Right atrium auricular region (tissue), 2 donors: ENCODE measurements at regions not wholly inside any gene's neighbourhood (a gene's known extent, or its start where the extent isn't known, plus 50 kb on each side); places are given as distances from the start of the nearest gene placed in this dataset.
"Not testable (repeated sequence)": the region's sequence is repeated elsewhere in the genome, so short reads cannot be mapped to it uniquely, and the experiment has no call there.

ENCODE experiments used
- DNase-seq: peaks from one replicate; pipeline ENCODE4 v3.0.0-alpha.2; 2019; ENCODE audit warnings: low spot score
- H3K27ac ChIP-seq, 2 donors: fragments of 200-600 bp; sonication (generic); 1 replicate in 1 of 2; 2 replicates in 1 of 2; pipeline ENCODE4 v1.5.1; 2016 to 2019
- H3K27me3 ChIP-seq, 2 donors: fragments of 200-600 bp; sonication (generic); one replicate each; pipeline versions ENCODE4 v1.5.1 to v1.6.0; 2017 to 2019
- H3K36me3 ChIP-seq: fragments of 200-600 bp; sonication (generic); one replicate; pipeline ENCODE4 v1.5.1; 2016
- H3K4me1 ChIP-seq, 2 donors: fragments of 200-600 bp; sonication (generic); one replicate each; pipeline versions ENCODE4 v1.5.1 to v1.6.0; 2017 to 2019
- H3K4me3 ChIP-seq, 2 donors: fragments of 200-600 bp; sonication (generic); 1 replicate in 1 of 2; 2 replicates in 1 of 2; pipeline ENCODE4 v1.5.1; 2017 to 2019; ENCODE audit warnings: mild to moderate bottlenecking in 1 of 2, moderate library complexity in 1 of 2
- H3K9me3 ChIP-seq, 2 donors: fragments of 200-600 bp; sonication (generic); one replicate each; pipeline ENCODE4 v1.5.1; 2019
- TF ChIP-seq, protein P1 (sequence below), 2 donors: fragments of 200-600 bp; sonication (generic); IDR thresholded peaks; one replicate each; pipeline ENCODE4 v1.5.1; 2019; ENCODE audit warnings: antibody characterized with exemption in 2 of 2

DNA sequence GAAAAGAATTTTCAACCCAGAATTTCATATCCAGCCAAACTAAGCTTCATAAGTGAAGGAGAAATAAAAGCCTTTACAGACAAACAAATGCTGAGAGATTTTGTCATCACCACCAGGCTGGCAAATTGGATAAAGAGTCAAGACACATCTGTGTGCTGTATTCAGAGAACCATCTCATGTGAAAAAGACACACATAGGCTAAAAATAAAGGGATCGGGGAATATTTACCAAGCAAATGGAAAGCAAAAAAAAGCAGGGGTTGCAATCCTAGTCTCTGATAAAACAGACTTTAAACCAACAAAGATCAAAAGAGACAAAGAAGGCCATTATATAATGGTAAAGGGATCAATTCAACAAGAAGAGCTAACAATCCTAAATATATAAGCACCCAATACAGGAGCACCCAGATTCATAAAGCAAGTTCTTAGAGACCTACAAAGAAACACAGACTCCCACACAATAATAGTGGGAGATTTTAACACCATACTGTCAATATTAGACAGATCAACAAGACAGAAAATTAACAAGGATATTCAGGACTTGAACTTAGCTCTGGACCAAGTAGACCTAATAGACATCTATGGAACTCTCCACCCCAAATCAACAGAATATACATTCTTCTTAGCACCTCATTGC lies 55.9 kb upstream of the ACSM6 start:
- not testable (repeated sequence) for H3K27ac ChIP-seq, H3K4me3 ChIP-seq, H3K9me3 ChIP-seq, H3K4me1 ChIP-seq, DNase-seq, H3K36me3 ChIP-seq, H3K27me3 ChIP-seq

DNA sequence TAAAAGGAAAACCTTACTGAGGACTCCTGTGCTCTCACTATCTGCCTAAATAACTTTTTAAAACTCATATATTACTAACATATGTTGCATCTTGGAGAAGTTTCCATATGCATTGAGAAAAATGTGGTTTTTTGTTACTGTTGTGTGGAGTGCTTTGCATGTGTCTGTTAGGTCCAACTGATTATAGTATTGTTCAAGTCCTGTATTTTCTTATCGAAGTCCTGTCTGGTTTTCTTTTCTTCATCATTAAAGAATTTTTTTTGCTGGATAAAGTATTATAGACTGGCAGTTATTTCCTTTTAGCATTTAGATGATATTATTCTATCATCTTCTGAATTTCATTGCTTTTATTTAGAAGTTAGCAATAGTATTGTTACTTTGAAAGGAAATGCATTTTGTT lies 59.5 kb upstream of the ACSM6 start:
- Histone ChIP-seq H3K27ac (no peak overlapping the region), H3K4me3 (no peak overlapping the region), H3K27me3 (no peaks in the 10 kb centered on the region)

DNA sequence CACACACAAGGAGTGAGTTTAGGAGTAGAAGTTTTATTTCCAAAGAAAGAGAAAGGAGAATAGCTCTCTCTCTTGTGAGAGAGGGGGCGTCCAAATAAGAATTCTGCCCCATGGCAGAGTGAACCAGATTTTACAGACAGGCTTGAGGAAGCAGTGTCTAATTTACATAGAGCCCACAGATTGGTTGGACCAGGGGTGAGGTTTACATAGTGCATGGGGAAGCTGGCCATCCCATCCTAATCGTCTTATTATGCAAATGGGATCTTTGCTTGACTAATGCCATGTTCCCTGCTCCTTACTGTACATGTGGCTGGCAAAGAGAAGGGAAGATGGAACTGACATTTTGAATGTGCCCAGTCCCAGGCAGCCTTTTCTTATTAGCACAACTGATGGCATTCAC lies 60.0 kb upstream of the ACSM6 start:
- DNase-seq = no peak
- no peaks in the 10 kb centered on the region for H3K9me3 ChIP-seq
- H3K4me3 ChIP-seq = no peak overlapping the region
- H3K27ac ChIP-seq = no peak overlapping the region
- TF ChIP-seq, protein P1, sequence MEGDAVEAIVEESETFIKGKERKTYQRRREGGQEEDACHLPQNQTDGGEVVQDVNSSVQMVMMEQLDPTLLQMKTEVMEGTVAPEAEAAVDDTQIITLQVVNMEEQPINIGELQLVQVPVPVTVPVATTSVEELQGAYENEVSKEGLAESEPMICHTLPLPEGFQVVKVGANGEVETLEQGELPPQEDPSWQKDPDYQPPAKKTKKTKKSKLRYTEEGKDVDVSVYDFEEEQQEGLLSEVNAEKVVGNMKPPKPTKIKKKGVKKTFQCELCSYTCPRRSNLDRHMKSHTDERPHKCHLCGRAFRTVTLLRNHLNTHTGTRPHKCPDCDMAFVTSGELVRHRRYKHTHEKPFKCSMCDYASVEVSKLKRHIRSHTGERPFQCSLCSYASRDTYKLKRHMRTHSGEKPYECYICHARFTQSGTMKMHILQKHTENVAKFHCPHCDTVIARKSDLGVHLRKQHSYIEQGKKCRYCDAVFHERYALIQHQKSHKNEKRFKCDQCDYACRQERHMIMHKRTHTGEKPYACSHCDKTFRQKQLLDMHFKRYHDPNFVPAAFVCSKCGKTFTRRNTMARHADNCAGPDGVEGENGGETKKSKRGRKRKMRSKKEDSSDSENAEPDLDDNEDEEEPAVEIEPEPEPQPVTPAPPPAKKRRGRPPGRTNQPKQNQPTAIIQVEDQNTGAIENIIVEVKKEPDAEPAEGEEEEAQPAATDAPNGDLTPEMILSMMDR (IDR thresholded peaks at IDR 0.05) = no peak
- no peaks in the 10 kb centered on the region for H3K36me3 ChIP-seq
- H3K27me3 ChIP-seq = no peaks in the 10 kb centered on the region
- no peaks in the 10 kb centered on the region for H3K4me1 ChIP-seq

More for the DNA sequence above, 59.5 kb upstream of the ACSM6 start:
- TF ChIP-seq, protein P1 (IDR thresholded peaks at IDR 0.05) = no peak
- DNase-seq = no peak
- Histone ChIP-seq H3K36me3 (no peaks in the 10 kb centered on the region), H3K4me1 (no peaks in the 10 kb centered on the region), H3K9me3 (no peaks in the 10 kb centered on the region)

- TF ChIP-seq, protein P1 (IDR thresholded peaks at IDR 0.05) = peak; percentile 29 to 59
- Histone ChIP-seq H3K9me3 (no peaks in the 10 kb centered on the region), H3K4me3 (no peak overlapping the region), H3K27ac (no peak overlapping the region), H3K4me1 (no peaks in the 10 kb centered on the region), H3K36me3 (no peaks in the 10 kb centered on the region), H3K27me3 (no peaks in the 10 kb centered on the region)
- DNase-seq = peak; percentile 68
Observed at GRCh38 chr10:95133016-95133752, 60.9 kb upstream of the ACSM6 start.

DNA sequence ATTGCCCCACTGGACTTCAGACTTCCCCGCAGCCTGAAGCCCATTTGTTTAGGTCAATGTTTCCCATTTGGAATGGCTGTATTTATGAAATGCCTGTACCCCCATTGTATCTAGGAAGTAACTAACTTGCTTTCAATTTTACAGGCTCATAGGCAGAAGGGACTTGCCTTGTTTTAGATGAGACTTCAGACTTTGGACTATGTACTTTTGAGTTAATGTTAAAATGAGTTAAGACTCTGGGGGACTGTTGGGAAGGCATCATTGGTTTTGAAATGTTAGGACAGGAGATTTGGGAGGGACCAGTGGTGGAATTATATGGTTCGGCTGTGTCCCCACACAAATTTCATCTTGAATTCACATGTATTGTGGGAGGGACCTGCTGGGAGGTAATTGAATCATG lies 61.1 kb upstream of the CYP2C8 start:
- H3K9me3 ChIP-seq, H3K27ac ChIP-seq, H3K27me3 ChIP-seq, H3K36me3 ChIP-seq, DNase-seq, H3K4me1 ChIP-seq, H3K4me3 ChIP-seq: not testable (repeated sequence)

- Histone ChIP-seq H3K27ac (no peak overlapping the region), H3K36me3 (no peaks in the 10 kb centered on the region), H3K4me1 (no peaks in the 10 kb centered on the region), H3K4me3 (no peak overlapping the region), H3K9me3 (peaks cover 0 to 4% of the 10 kb centered on the region in 2 donors), H3K27me3 (no peaks in the 10 kb centered on the region)
- DNase-seq = no peak
- TF ChIP-seq, protein P1 (IDR thresholded peaks at IDR 0.05) = no peak
Observed at GRCh38 chr10:95125582-95125981, 56.3 kb upstream of the CYP2C8 start.

GRCh38 chr10:95122736-95123135 lies 53.4 kb upstream of the CYP2C8 start:
- TF ChIP-seq, protein P1 (IDR thresholded peaks at IDR 0.05) = no peak
- H3K27me3 ChIP-seq = no peaks in the 10 kb centered on the region
- no peaks in the 10 kb centered on the region for H3K36me3 ChIP-seq
- no peak overlapping the region for H3K27ac ChIP-seq
- no peaks in the 10 kb centered on the region for H3K4me1 ChIP-seq
- H3K4me3 ChIP-seq = no peak overlapping the region
- no peak for DNase-seq
- H3K9me3 ChIP-seq = peaks cover 0 to 28% of the 10 kb centered on the region in 2 donors
